HepG2 (cell line): ENCODE measurements at regions not wholly inside any gene's neighbourhood (a gene's known extent, or its start where the extent isn't known, plus 50 kb on each side); places are given as distances from the start of the nearest gene placed in this dataset.

Experiments
- POLR2A ChIP-seq, 2 experiments: IDR thresholded peaks; 2 replicates each; pipeline ENCODE4 v1.6.1; 2011; ENCODE audit warnings: low read depth in 2 of 2, low read length in 2 of 2, mild to moderate bottlenecking in 1 of 2, moderate library complexity in 1 of 2; ENCODE audit not compliant: insufficient read depth in 1 of 2
- TF ChIP-seq, protein P1 (sequence below): conservative IDR thresholded peaks from 2 replicates; pipeline ENCODE4 v1.6.1; 2018; ENCODE audit warnings: missing genetic modification reagents
- TF ChIP-seq, protein P2 (sequence below): sonication (generic); formaldehyde crosslinking; IDR thresholded peaks from 2 replicates; pipeline ENCODE4 v1.5.0; 2020; ENCODE audit warnings: mild to moderate bottlenecking, missing genetic modification reagents, moderate library complexity
- TF ChIP-seq, protein P3 (sequence below): sonication (generic); formaldehyde crosslinking; IDR thresholded peaks from 2 replicates; pipeline ENCODE4 v1.5.1; 2020; ENCODE audit warnings: missing genetic modification reagents, mild to moderate bottlenecking, borderline replicate concordance

DNA sequence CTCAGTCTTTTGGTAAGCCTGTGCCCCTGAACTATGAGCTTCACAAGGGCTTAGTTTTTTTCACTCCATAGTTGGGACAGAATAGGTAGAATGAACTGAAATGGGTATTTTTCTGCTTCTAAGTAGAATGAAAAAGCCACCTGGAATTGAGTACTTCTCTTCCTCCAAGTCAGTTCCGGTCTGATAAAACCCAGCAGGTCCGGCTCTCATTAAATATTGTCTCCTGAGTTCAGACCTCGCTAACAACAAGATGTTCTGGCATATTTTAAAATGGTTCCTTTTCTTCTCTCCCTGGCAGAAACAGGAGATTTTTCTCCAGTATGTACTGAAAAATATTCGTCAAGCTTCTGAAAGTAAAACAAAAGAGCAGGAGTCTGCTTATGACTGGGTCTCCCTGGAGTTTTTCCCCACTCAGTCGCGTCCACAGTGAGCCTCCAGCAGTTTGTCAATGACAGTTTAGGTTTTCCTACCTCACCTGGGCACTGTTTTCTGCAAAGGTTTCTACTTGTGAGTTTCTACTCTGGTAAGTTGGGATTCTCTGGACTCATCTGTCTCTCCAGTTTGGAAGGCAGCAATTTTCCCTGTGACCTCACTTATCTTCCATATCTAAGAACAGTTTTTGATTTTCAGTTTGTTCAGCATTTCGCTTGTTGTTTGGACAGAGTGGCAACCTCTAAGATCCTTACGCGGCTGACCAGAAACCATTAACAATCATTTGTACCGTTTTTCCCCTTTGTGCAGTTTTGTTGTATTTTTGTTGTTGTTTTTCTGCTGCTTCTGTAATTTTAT, 868.0 kb downstream of the METTL15 start:
- TF ChIP-seq, protein P1, sequence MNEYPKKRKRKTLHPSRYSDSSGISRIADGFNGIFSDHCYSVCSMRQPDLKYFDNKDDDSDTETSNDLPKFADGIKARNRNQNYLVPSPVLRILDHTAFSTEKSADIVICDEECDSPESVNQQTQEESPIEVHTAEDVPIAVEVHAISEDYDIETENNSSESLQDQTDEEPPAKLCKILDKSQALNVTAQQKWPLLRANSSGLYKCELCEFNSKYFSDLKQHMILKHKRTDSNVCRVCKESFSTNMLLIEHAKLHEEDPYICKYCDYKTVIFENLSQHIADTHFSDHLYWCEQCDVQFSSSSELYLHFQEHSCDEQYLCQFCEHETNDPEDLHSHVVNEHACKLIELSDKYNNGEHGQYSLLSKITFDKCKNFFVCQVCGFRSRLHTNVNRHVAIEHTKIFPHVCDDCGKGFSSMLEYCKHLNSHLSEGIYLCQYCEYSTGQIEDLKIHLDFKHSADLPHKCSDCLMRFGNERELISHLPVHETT (CRISPR knock-in tag) = no peak
- TF ChIP-seq POLR2A (IDR thresholded peaks at IDR 0.05; ENCODE audit: insufficient read depth in 1 of 2, low read depth in 2 of 2, low read length in 2 of 2) = no peak
- TF ChIP-seq, protein P2, sequence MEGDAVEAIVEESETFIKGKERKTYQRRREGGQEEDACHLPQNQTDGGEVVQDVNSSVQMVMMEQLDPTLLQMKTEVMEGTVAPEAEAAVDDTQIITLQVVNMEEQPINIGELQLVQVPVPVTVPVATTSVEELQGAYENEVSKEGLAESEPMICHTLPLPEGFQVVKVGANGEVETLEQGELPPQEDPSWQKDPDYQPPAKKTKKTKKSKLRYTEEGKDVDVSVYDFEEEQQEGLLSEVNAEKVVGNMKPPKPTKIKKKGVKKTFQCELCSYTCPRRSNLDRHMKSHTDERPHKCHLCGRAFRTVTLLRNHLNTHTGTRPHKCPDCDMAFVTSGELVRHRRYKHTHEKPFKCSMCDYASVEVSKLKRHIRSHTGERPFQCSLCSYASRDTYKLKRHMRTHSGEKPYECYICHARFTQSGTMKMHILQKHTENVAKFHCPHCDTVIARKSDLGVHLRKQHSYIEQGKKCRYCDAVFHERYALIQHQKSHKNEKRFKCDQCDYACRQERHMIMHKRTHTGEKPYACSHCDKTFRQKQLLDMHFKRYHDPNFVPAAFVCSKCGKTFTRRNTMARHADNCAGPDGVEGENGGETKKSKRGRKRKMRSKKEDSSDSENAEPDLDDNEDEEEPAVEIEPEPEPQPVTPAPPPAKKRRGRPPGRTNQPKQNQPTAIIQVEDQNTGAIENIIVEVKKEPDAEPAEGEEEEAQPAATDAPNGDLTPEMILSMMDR (CRISPR knock-in tag) = no peak
- TF ChIP-seq, protein P3, sequence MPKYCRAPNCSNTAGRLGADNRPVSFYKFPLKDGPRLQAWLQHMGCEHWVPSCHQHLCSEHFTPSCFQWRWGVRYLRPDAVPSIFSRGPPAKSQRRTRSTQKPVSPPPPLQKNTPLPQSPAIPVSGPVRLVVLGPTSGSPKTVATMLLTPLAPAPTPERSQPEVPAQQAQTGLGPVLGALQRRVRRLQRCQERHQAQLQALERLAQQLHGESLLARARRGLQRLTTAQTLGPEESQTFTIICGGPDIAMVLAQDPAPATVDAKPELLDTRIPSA (CRISPR knock-in tag) = no peak
